HG02623 (cell line): ENCODE measurements at regions not wholly inside any gene's neighbourhood (a gene's known extent, or its start where the extent isn't known, plus 50 kb on each side); places are given as distances from the start of the nearest gene placed in this dataset.

Experiments
- ATAC-seq: cut with Tn5 transposase; IDR thresholded peaks from one replicate; pipeline ENCODE4 v1.9.1; 2021; ENCODE audit warnings: moderate library complexity; ENCODE audit not compliant: unreplicated experiment

GRCh38 chr2:103921161-103921560, 932.8 kb upstream of the POU3F3 start:
- no peak for ATAC-seq

GRCh38 chr2:103942199-103942598, 911.7 kb upstream of the POU3F3 start:
- ATAC-seq: no peak

- no peak for ATAC-seq
Measured at GRCh38 chr2:103945083-103945482, 908.8 kb upstream of the POU3F3 start.

GRCh38 chr2:103959174-103960128, 894.5 kb upstream of the POU3F3 start:
- no peak for ATAC-seq

GRCh38 chr2:103960129-103960513, 893.8 kb upstream of the POU3F3 start:
- no peak for ATAC-seq

- ATAC-seq: no peak
Measured at GRCh38 chr2:103960951-103961350, 893.0 kb upstream of the POU3F3 start.

- no peak for ATAC-seq
Measured at GRCh38 chr2:103961862-103962261, 892.1 kb upstream of the POU3F3 start.

GRCh38 chr2:103962670-103963069, 891.2 kb upstream of the POU3F3 start:
- ATAC-seq: no peak

GRCh38 chr2:103963146-103963725, 890.7 kb upstream of the POU3F3 start:
- no peak for ATAC-seq

- ATAC-seq: no peak
Measured at GRCh38 chr2:103977241-103977640, 876.7 kb upstream of the POU3F3 start.

GRCh38 chr2:103977668-103978067, 876.2 kb upstream of the POU3F3 start:
- ATAC-seq: no peak

GRCh38 chr2:103980401-103980800, 873.5 kb upstream of the POU3F3 start:
- ATAC-seq: no peak

GRCh38 chr2:103982691-103983090, 871.2 kb upstream of the POU3F3 start:
- no peak for ATAC-seq

- no peak for ATAC-seq
Measured at GRCh38 chr2:103986001-103986400, 867.9 kb upstream of the POU3F3 start.

GRCh38 chr2:103991591-103991990, 862.3 kb upstream of the POU3F3 start:
- ATAC-seq: no peak

GRCh38 chr2:104004821-104005220, 849.1 kb upstream of the POU3F3 start:
- ATAC-seq: no peak

- ATAC-seq: no peak
Measured at GRCh38 chr2:104016801-104017200, 837.1 kb upstream of the POU3F3 start.

- ATAC-seq: no peak
Measured at GRCh38 chr2:104023306-104023705, 830.6 kb upstream of the POU3F3 start.

GRCh38 chr2:104023765-104024164, 830.1 kb upstream of the POU3F3 start:
- no peak for ATAC-seq

GRCh38 chr2:104025295-104025694, 828.6 kb upstream of the POU3F3 start:
- no peak for ATAC-seq

- no peak for ATAC-seq
Measured at GRCh38 chr2:104026725-104027124, 827.2 kb upstream of the POU3F3 start.

- ATAC-seq: no peak
Measured at GRCh38 chr2:104027321-104027720, 826.6 kb upstream of the POU3F3 start.
